Islet of Langerhans (tissue), 1 donor: ENCODE measurements at regions not wholly inside any gene's neighbourhood (a gene's known extent, or its start where the extent isn't known, plus 50 kb on each side); places are given as distances from the start of the nearest gene placed in this dataset.
"Not testable (repeated sequence)": the region's sequence is repeated elsewhere in the genome, so short reads cannot be mapped to it uniquely, and the experiment has no call there.

Experiments
- FAIRE-seq: peaks from one replicate; lab custom pipeline; 2011; peaks lifted over from hg19 to GRCh38; lab: Jason Lieb, UNC

- no peak for FAIRE-seq
Observed at GRCh38 chr18:8882632-8883408, 177.5 kb downstream of the MTCL1 start.

GRCh38 chr18:8883409-8883668 lies 178.0 kb downstream of the MTCL1 start:
- FAIRE-seq: no peak

- FAIRE-seq: not testable (repeated sequence)
Observed at GRCh38 chr18:8887877-8888276, 182.5 kb downstream of the MTCL1 start.

DNA sequence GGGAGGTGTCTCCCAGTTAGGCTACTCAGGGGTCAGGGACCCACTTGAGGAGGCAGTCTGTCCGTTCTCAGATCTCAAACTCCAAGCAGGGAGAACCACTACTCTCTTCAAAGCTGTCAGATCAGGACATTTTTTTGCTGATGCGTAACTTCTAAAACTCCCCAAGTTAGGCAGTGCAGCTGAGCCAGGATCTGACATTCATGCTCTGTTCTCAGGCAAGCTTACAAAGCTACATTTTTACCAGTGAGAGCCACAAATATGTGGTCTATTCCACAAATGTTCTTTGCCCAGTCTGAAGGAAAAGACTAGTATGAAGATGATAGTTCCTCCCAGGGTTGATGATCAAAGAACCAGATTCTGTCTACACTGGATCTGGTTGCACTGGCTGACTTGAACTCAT lies 184.1 kb downstream of the MTCL1 start:
- FAIRE-seq: no peak

DNA sequence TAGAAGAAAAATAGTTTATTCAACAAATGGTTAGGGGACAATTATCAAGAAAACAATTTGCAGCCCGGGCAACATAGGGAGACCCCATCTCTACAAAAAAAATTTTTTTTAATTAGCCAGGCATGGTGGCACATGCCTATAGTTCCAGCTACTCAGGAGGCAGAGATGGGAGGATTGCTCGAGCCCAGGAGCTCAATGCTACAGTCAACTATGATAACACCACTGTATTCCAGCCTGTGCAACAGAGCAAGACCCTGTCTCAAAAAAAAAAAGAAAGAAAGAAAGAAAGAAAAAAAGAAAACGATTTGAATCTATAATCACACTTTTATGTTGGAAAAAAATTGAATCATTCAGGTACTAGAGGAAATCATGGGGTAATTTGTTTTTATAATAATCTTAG lies 185.1 kb downstream of the MTCL1 start:
- FAIRE-seq: not testable (repeated sequence)

GRCh38 chr18:8890957-8891464 lies 185.7 kb downstream of the MTCL1 start:
- FAIRE-seq: no peak

- FAIRE-seq: no peak
Observed at GRCh38 chr18:8893221-8893620, 187.9 kb downstream of the MTCL1 start.

GRCh38 chr18:8893628-8894231 lies 188.4 kb downstream of the MTCL1 start:
- FAIRE-seq: no peak

DNA sequence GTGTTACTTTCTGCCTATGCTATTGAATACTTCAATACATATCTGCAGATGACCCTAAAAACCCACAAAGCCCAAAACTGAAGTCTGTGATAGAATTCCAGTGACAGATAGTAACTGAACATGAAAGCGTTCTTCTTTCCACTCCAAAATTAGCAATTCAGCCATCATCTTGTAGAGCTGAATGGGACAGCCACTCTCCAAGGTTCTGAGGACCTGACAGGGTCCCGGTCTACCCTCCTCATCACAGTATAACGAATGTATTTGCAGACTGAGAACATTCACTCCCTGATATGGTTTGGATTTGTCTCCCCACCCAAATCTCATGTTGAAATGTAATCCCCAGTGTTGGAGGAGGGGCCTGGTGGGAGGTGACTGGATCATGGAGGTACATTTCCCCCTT lies 189.5 kb downstream of the MTCL1 start:
- FAIRE-seq: no peak

- FAIRE-seq: no peak
Observed at GRCh38 chr18:8895341-8895740, 190.0 kb downstream of the MTCL1 start.

DNA sequence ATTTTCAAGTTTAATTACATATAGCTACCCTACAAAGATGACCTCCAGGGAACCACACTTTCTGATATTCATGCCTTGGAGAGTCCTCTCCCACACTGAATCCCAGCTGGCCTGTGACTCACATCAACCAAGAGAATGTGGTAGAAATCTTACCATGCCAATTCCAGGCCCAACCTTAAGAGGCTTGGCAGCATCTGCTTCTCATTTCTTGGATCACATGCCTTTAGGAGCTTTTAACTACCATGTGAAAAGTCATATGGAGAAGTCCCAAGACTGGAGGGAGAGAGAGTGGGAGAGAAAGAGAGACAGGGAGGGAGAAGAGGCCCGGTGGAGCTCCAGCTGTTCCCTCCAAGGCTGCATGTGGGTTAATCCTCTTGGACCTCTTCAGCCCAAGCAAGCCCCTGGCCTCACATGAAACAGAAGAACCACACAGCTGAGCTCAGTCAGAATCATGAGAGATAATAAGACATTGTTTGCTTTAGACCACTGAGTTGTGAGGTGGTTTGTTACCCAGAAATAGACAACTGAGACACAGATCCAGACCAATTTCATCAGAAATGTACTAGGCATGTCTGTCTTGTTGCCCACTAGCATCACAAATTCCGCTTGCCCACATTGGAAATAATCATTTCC lies 190.7 kb downstream of the MTCL1 start:
- FAIRE-seq: no peak

GRCh38 chr18:8899000-8899399 lies 193.6 kb downstream of the MTCL1 start:
- FAIRE-seq: no peak

DNA sequence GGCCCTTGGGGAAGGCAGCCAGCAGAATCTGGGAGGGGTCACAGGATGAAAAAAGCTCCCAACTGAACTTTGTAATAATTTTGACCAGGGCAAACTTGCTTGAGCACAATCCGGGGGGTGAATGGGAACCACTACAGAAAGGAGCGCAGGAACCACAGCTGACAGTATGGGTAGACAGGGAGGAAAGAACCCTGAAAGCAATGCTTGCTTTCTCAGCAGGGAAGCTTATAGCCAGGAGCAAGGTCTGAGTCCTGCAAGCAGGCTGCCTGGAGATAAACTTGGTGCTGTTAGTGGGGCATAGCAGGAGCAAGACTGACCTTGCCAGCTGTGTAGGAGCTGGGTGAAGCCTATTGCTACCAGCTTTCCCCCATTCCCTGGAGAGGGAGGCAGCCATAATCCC lies 195.2 kb downstream of the MTCL1 start:
- FAIRE-seq: no peak

DNA sequence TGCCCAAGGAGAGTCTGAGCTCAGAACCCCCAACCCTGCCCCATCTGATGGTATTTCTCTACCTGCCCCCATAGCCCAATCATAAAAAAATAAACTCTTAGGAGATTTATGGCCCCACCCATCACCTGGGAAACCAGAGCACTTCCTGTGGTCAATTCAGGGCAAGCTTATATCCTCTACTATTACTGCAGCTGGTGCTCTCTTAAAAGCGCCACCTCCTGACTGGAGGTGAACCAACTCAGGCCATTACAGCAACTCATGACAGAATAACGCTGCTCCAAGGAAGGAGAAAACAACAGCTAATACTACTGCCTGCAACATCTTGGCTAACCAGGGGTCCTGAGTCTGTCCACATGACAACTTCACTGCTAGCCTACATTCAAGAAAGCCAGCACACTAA lies 195.7 kb downstream of the MTCL1 start:
- FAIRE-seq: no peak

DNA sequence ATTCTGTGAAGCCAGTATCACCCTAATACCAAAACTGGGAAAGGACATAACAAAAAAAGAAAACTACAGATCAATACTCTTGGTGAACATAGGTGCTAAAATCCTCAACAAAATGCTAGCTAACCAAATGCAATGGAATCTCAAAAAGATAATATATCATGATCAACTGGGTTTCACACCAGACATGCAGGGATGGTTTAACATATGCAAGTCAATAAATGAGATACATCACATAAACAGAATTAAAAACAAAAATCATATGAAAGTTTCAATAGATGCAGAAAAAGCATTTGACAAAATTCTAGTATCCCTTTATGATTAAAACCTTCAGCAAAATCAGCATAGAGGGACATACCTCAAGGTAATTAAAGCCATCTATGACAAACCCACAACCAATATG lies 198.2 kb upstream of the NDUFV2 start:
- no peak for FAIRE-seq

- no peak for FAIRE-seq
Observed at GRCh38 chr18:8908792-8909510, 193.5 kb upstream of the NDUFV2 start.

DNA sequence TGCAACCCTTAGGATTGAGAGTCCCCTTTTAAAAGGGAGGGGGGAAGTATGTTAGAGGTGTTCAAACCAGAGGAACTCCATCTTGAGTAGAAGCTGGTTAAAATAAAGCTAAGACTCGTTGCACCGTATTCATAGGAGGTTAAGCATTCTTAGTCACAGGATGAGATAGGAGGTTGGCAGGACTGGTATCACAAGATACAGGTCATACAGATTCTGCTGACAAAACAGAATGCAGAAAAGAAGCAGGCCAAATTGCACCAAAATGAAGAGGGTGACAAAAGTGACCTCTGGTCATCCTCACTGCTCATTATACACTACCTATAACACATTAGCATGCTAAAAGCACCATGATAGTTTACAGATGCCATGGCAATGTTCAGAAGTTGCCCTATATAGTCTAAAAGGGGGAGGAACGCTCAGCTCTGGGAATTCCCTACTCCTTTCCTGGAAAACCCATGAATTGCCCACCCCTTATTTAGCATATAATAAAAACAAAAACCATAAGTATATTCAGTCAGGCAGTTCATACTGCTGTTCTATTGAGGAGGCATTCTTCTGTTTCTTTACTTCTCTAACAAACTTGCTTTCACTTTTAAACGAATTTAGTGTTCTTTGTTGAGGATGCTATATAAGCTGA lies 192.2 kb upstream of the NDUFV2 start:
- no peak for FAIRE-seq

- no peak for FAIRE-seq
Observed at GRCh38 chr18:8910843-8911242, 191.7 kb upstream of the NDUFV2 start.

DNA sequence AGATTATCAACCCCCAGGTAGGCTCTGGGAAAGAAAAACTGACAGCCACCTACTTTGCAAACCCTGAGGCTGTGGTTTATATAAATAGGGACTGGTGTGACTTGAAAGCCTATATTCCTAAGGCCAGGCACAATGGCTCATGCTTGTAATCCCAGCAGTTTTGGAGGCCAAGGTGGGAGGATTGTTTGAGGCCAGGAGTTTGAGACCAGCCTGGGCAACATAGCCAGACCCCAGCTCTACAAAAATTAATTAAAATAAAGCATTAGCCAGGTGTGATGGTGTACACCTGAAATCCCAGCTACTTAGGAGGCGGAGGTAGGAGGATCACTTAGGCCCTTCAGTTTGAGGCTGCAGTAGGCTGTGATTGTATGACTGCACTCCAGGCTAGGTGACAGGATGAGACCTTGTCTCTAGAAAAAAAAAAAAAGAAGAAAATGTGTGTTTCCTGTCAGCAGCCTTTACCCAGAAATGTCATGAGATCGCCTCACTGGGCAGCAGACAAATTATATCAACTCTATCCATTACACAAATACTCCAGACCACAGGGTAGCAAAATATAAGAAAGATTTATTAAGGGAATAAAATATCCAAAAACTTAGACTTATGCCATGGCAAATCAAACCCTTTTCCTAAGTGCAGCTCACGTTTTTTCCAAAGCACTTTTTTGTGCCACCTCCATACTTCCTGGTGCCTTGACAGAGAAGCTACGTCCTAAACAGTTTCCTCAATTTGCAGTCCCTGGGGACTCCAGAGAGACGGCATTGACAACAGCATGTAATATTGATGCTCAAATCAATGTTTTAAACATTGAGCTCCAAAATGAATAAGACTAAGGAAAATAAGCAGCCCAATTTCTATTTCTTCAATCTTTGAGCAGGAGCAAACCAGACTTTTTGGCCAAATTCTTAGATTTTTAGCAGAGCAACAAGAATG lies 190.8 kb upstream of the NDUFV2 start:
- FAIRE-seq: no peak

GRCh38 chr18:8912348-8913326 lies 189.9 kb upstream of the NDUFV2 start:
- FAIRE-seq: no peak
